ENCODE measurements at regions not wholly inside any gene's neighbourhood (a gene's known extent, or its start where the extent isn't known, plus 50 kb on each side); places are given as distances from the start of the nearest gene placed in this dataset.

GRCh38 chr11:39268176-39268690 is 2191.2 kb downstream of the LRRC4C start:
- no peak overlapping the region for H2BK120ac ChIP-seq (ENCODE audit: low read depth, low read length, poor library complexity, severe bottlenecking)
- H3K27me3 ChIP-seq (ENCODE audit: insufficient read depth, low read length), result no peaks in the 10 kb centered on the region
- H3K4me1 Mint-ChIP-seq, result no peaks in the 10 kb centered on the region
- no peak for TF ChIP-seq CTCF (conservative IDR thresholded peaks at IDR 0.05)
- H3K9me3 ChIP-seq (ENCODE audit: control insufficient read depth, low read depth, low read length), result no peaks in the 10 kb centered on the region
- peaks cover 0 to 4% (median 4%) of the 10 kb centered on the region in 3 experiments; a peak in 5 of 7 replicates for H3K36me3 Mint-ChIP-seq (ENCODE audit: insufficient read depth in 1 of 3, low read depth in 3 of 3)
- DNase-seq, result no peak
- no peak overlapping the region for H3K4me2 ChIP-seq (ENCODE audit: insufficient read depth, insufficient read length, low read length)
- H4K8ac ChIP-seq (replicated peaks; ENCODE audit: insufficient read length, low read depth, low read length), result no peak overlapping the region
- no peaks in the 10 kb centered on the region for H4K20me1 ChIP-seq (ENCODE audit: control insufficient read depth, insufficient read depth, insufficient read length)
- no peak overlapping the region for H2AK5ac ChIP-seq (ENCODE audit: insufficient read length, low read length)
- H3K27me3 Mint-ChIP-seq (ENCODE audit: low read depth), result no peaks in the 10 kb centered on the region
- H4K5ac ChIP-seq (ENCODE audit: insufficient read length, low read depth, low read length), result no peak overlapping the region
- H2BK15ac ChIP-seq (ENCODE audit: low read depth, low read length), result no peak overlapping the region
- H3K4ac ChIP-seq (ENCODE audit: low read depth, low read length), result no peak overlapping the region
- H3K14ac ChIP-seq (ENCODE audit: insufficient read depth, low read length), result no peak overlapping the region
- no peaks in the 10 kb centered on the region for H3K23me2 ChIP-seq (ENCODE audit: insufficient read length, low read depth, low read length, poor library complexity, severe bottlenecking)
- no peaks in the 10 kb centered on the region; the same call in 1 of the 2 replicates for H3K4me1 ChIP-seq (ENCODE audit: insufficient read depth, low read length)
- H2BK5ac ChIP-seq (ENCODE audit: insufficient read length, low read length), result no peak overlapping the region
- no peak overlapping the region for H3K4me3 Mint-ChIP-seq
- H3K9ac ChIP-seq (ENCODE audit: extremely low read depth, insufficient read length, low read length), result no peak overlapping the region
- H3K27ac ChIP-seq (ENCODE audit: insufficient read length, low read depth, low read length), result no peak overlapping the region
- H3K9me3 Mint-ChIP-seq, result peaks cover 6% of the 10 kb centered on the region in 2 experiments; a peak in 4 of 5 replicates
- no peak overlapping the region for H2BK12ac ChIP-seq (ENCODE audit: insufficient read length, low read depth, low read length)
- H3K23ac ChIP-seq (ENCODE audit: insufficient read length, low read depth, low read length), result no peak overlapping the region
- H3K79me2 ChIP-seq (ENCODE audit: insufficient read depth, low read length), result no peaks in the 10 kb centered on the region
- no peak overlapping the region for H3K18ac ChIP-seq (ENCODE audit: insufficient read length, low read depth, low read length)
- no peak overlapping the region for H2AFZ ChIP-seq (ENCODE audit: low read length)
- H3K79me1 ChIP-seq (ENCODE audit: insufficient read depth, low read depth, low read length, poor library complexity, severe bottlenecking), result no peaks in the 10 kb centered on the region
- H3K56ac ChIP-seq (ENCODE audit: insufficient read length, low read depth, low read length), result no peak overlapping the region
- H3K27ac Mint-ChIP-seq, result no peak overlapping the region
- H3T11ph ChIP-seq (ENCODE audit: low read length), result no peak overlapping the region
- WGBS (ENCODE audit: extremely low coverage, insufficient read length, low lambda C conversion rate), result no CpG with 5 or more reads among the region's 3 CpGs
- H2BK20ac ChIP-seq (ENCODE audit: low read depth, low read length, poor library complexity, severe bottlenecking), result no peak overlapping the region
- no peak overlapping the region for H4K91ac ChIP-seq (ENCODE audit: insufficient read length, low read depth, low read length)
